HCT116 (cell line): ENCODE measurements at regions not wholly inside any gene's neighbourhood (a gene's known extent, or its start where the extent isn't known, plus 50 kb on each side); places are given as distances from the start of the nearest gene placed in this dataset.

Experiments
- ATAC-seq: fragments of 200-7000 bp; cut with Tn5 transposase; 2 replicates; pipeline ENCODE4 v1.9.1; 2020; ENCODE audit warnings: mild to moderate bottlenecking, moderate library complexity
- BruUV-seq: library from RNA; stranded (reverse); fragments of 400-500 nt; replicated peaks from 2 replicates; lab custom pipeline; 2021; lab: Mats Ljungman, UMichigan
- CTCF ChIA-PET: fragments of 300-600 bp; sonication (Branson Sonifier 250); formaldehyde crosslinking; loops from one replicate; lab custom pipeline; 2021; ENCODE audit warnings: antibody characterized with exemption; lab: Charles Lee
- POLR2A ChIA-PET: fragments of 300-600, 350-600 bp; sonication (Branson Sonifier 250); formaldehyde crosslinking; loops from one replicate; lab custom pipeline; 2021; ENCODE audit warnings: antibody characterized with exemption; lab: Charles Lee
- RAD21 ChIA-PET, 2 experiments: fragments of 300-600 bp; sonication (Branson Sonifier 250); formaldehyde crosslinking; loops; one replicate each; lab custom pipeline; 2023; ENCODE audit warnings: low total read pairs in 2 of 2; ENCODE audit not compliant: uncharacterized antibody in 2 of 2, unreplicated experiment in 2 of 2, low non-redundant PET in 1 of 2; lab: Charles Lee
- DNase-seq: peaks from one replicate; pipeline ENCODE4 v3.0.0-alpha.2; 2010; ENCODE audit warnings: low read depth, low spot score
- H2AFZ ChIP-seq: fragments of 200-600 bp; shearing (Covaris generic), sonication (generic); 2 replicates; pipeline ENCODE4 v1.6.1; 2017; ENCODE audit warnings: low read depth, mixed run types, mixed read lengths, antibody characterized with exemption, low read length; ENCODE audit not compliant: poor library complexity, severe bottlenecking
- H3K27ac ChIP-seq: 2 replicates; pipeline ENCODE4 v1.5.1; 2012; ENCODE audit warnings: low read depth, low read length
- H3K27me3 ChIP-seq: fragments of 200-600 bp; sonication (generic); 2 replicates; pipeline ENCODE4 v1.6.1; 2016; ENCODE audit warnings: mixed run types, low read length, mixed read lengths; ENCODE audit not compliant: insufficient read depth
- H3K36me3 ChIP-seq, 2 experiments: fragments of 200-500 bp in 1 of 2; fragments of 200-600 bp in 1 of 2; sonication (Bioruptor generic) in 1 of 2; sonication (generic) in 1 of 2; 2 replicates each; pipeline versions ENCODE4 v1.5.1 to v1.6.1; 2014 to 2016; ENCODE audit warnings: low read length in 2 of 2, inconsistent platforms in 1 of 2, mixed read lengths in 1 of 2, mixed run types in 1 of 2; ENCODE audit not compliant: insufficient read depth in 2 of 2, control insufficient read depth in 1 of 2
- H3K4me1 ChIP-seq, 2 experiments: fragments of 200-600 bp in 1 of 2; sonication (generic) in 1 of 2; 2 replicates each; pipeline versions ENCODE4 v1.5.1 to v1.6.1; 2012 to 2017; ENCODE audit warnings: low read length in 2 of 2, inconsistent platforms in 1 of 2, mild to moderate bottlenecking in 1 of 2, mixed read lengths in 1 of 2, mixed run types in 1 of 2, moderate library complexity in 1 of 2; ENCODE audit not compliant: insufficient read depth in 2 of 2, control insufficient read depth in 1 of 2
- H3K4me2 ChIP-seq: fragments of 200-600 bp; sonication (generic); 2 replicates; pipeline ENCODE4 v1.6.1; 2017; ENCODE audit warnings: mixed run types, low read length, mixed read lengths
- H3K4me3 ChIP-seq, 2 experiments: fragments of 200-600 bp in 1 of 2; sonication (generic) in 1 of 2; replicated peaks in 1 of 2; 2 replicates each; pipeline ENCODE4 v1.5.1; 2011 to 2016; ENCODE audit warnings: low read length in 2 of 2, control low read depth in 1 of 2, low read depth in 1 of 2, mild to moderate bottlenecking in 1 of 2, mixed read lengths in 1 of 2, mixed run types in 1 of 2
- H3K79me2 ChIP-seq: fragments of 200-600 bp; sonication (generic); 2 replicates; pipeline ENCODE4 v1.6.1; 2017; ENCODE audit warnings: mild to moderate bottlenecking, mixed run types, low read length, moderate library complexity, mixed read lengths; ENCODE audit not compliant: insufficient read depth
- H3K9ac ChIP-seq: fragments of 200-600 bp; sonication (generic); 2 replicates; pipeline ENCODE4 v1.6.1; 2016; ENCODE audit warnings: low read length, mixed read lengths
- H3K9me2 ChIP-seq: fragments of 200-600 bp; sonication (generic), shearing (Covaris generic); 2 replicates; pipeline ENCODE4 v1.6.1; 2017; ENCODE audit warnings: mixed run types, mild to moderate bottlenecking, moderate library complexity; ENCODE audit not compliant: insufficient read depth
- H3K9me3 ChIP-seq, 2 experiments: fragments of 200-500 bp in 1 of 2; fragments of 200-600 bp in 1 of 2; sonication (Bioruptor generic) in 1 of 2; sonication (generic) in 1 of 2; 2 replicates each; pipeline ENCODE4 v1.6.1; 2014 to 2017; ENCODE audit warnings: low read length in 2 of 2, mixed read lengths in 2 of 2, inconsistent platforms in 1 of 2, low read depth in 1 of 2, mild to moderate bottlenecking in 1 of 2, mixed run types in 1 of 2, moderate library complexity in 1 of 2; ENCODE audit not compliant: control insufficient read depth in 1 of 2, insufficient read depth in 1 of 2
- H4K20me1 ChIP-seq: fragments of 200-600 bp; sonication (generic), shearing (Covaris generic); 2 replicates; pipeline ENCODE4 v1.6.1; 2017; ENCODE audit warnings: mixed run types, mild to moderate bottlenecking, moderate library complexity; ENCODE audit not compliant: insufficient read depth
- CEBPB ChIP-seq: IDR thresholded peaks from 2 replicates; pipeline ENCODE4 v1.6.1; 2012; ENCODE audit warnings: low read depth
- CTCF ChIP-seq, 3 experiments: fragments of 200-600 bp in 1 of 3; sonication (generic) in 1 of 3; IDR thresholded peaks in 2 of 3; conservative IDR thresholded peaks in 1 of 3; 2 replicates each; pipeline ENCODE4 v1.5.1; 2012 to 2017; ENCODE audit warnings: low read depth in 2 of 3, low read length in 2 of 3, antibody characterized with exemption in 1 of 3, borderline replicate concordance in 1 of 3, control low read depth in 1 of 3, mild to moderate bottlenecking in 1 of 3, mixed read lengths in 1 of 3, mixed run types in 1 of 3, moderate library complexity in 1 of 3; ENCODE audit not compliant: insufficient read depth in 1 of 3
- JUND ChIP-seq: IDR thresholded peaks from 2 replicates; pipeline ENCODE4 v1.6.1; 2012
- POLR2A ChIP-seq: IDR thresholded peaks from 2 replicates; pipeline ENCODE4 v1.7.0; 2011; ENCODE audit warnings: borderline replicate concordance; ENCODE audit not compliant: insufficient read depth, insufficient read length; ENCODE audit errors: extremely low read depth
- SIN3A ChIP-seq: IDR thresholded peaks from 2 replicates; pipeline ENCODE4 v1.6.1; 2012; ENCODE audit warnings: low read depth
- YY1 ChIP-seq: IDR thresholded peaks from 2 replicates; pipeline ENCODE4 v1.6.1; 2011; ENCODE audit warnings: low read length, low read depth, moderate library complexity, mild to moderate bottlenecking; ENCODE audit not compliant: insufficient replicate concordance; ENCODE audit errors: extremely low read depth
- ZFX ChIP-seq: fragments of 450-650 bp; IDR thresholded peaks from 2 replicates; pipeline ENCODE4 v1.6.1; 2017
- intact Hi-C: fragments of 100-400 bp; cut with micrococcal nuclease; formaldehyde crosslinking; loops from 2 replicates; pipeline ENCODE4 v1.10.0; 2022
- TF ChIP-seq, protein P1 (sequence below): IDR thresholded peaks from 2 replicates; pipeline ENCODE4 v1.6.1; 2012

GRCh38 chr13:48818495-48819356 lies 157.0 kb upstream of the FNDC3A start:
- CTCF ChIA-PET: no interaction called here
- intact Hi-C loops: no loop called here

More at GRCh38 chr13:48818495-48819356, 157.0 kb upstream of the FNDC3A start:
- no peaks in the 10 kb centered on the region for H3K27me3 ChIP-seq
- RAD21 ChIA-PET: no interaction called here
- ATAC-seq: no peak
- no TSS peak for BruUV-seq
- H3K9ac ChIP-seq: no peak overlapping the region
- H3K36me3 ChIP-seq: no peaks in the 10 kb centered on the region
- H3K9me3 ChIP-seq: no peaks in the 10 kb centered on the region
- no peaks in the 10 kb centered on the region for H4K20me1 ChIP-seq
- POLR2A ChIA-PET: no interaction called here
- H3K4me2 ChIP-seq: no peak overlapping the region
- H3K4me1 ChIP-seq: no peaks in the 10 kb centered on the region
- no peak for TF ChIP-seq JUND
- TF ChIP-seq CEBPB: no peak
- no peak for TF ChIP-seq SIN3A
- no peak for TF ChIP-seq CTCF (IDR thresholded peaks at IDR 0.05 in 2 of 3, conservative IDR thresholded peaks at IDR 0.05 in 1 of 3; ENCODE audit: borderline replicate concordance in 1 of 3, insufficient read depth in 1 of 3, low read depth in 2 of 3, low read length in 2 of 3)
- TF ChIP-seq, protein P1, sequence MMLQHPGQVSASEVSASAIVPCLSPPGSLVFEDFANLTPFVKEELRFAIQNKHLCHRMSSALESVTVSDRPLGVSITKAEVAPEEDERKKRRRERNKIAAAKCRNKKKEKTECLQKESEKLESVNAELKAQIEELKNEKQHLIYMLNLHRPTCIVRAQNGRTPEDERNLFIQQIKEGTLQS: no peak
- TF ChIP-seq ZFX: no peak
- no peak for TF ChIP-seq POLR2A
- TF ChIP-seq YY1: no peak
- H3K79me2 ChIP-seq: no peaks in the 10 kb centered on the region
- H3K27ac ChIP-seq: no peak overlapping the region
- no peak for DNase-seq
- H3K9me2 ChIP-seq: no peaks in the 10 kb centered on the region
- no peak overlapping the region for H2AFZ ChIP-seq
- H3K4me3 ChIP-seq: no peak overlapping the region
